Kidney glomerular epithelial cell (primary cell): ENCODE measurements at regions not wholly inside any gene's neighbourhood (a gene's known extent, or its start where the extent isn't known, plus 50 kb on each side); places are given as distances from the start of the nearest gene placed in this dataset.

ENCODE experiments used
- DNase-seq: peaks from one replicate; lab custom pipeline; 2025; lab: John Stamatoyannopoulos, UW

- no peak for DNase-seq
Observed at GRCh38 chr6:150712505-150713252, 113.0 kb downstream of the PLEKHG1 start.

GRCh38 chr6:150713487-150713886, 113.8 kb downstream of the PLEKHG1 start:
- DNase-seq = no peak

GRCh38 chr6:150713931-150714330, 114.2 kb downstream of the PLEKHG1 start:
- DNase-seq = no peak

GRCh38 chr6:150715133-150715532, 115.4 kb downstream of the PLEKHG1 start:
- no peak for DNase-seq

GRCh38 chr6:150717419-150717818, 117.7 kb downstream of the PLEKHG1 start:
- no peak for DNase-seq

GRCh38 chr6:150719099-150719766, 119.5 kb downstream of the PLEKHG1 start:
- no peak for DNase-seq

- no peak for DNase-seq
Observed at GRCh38 chr6:150719831-150720230, 120.1 kb downstream of the PLEKHG1 start.

GRCh38 chr6:150720774-150721233, 121.1 kb downstream of the PLEKHG1 start:
- DNase-seq = peak; percentile 81

- DNase-seq = no peak
Observed at GRCh38 chr6:150721418-150722266, 122.0 kb downstream of the PLEKHG1 start.

GRCh38 chr6:150722614-150723344, 123.1 kb downstream of the PLEKHG1 start:
- no peak for DNase-seq

GRCh38 chr6:150723345-150723658, 123.6 kb downstream of the PLEKHG1 start:
- no peak for DNase-seq

GRCh38 chr6:150723857-150724256, 124.2 kb downstream of the PLEKHG1 start:
- no peak for DNase-seq

- no peak for DNase-seq
Observed at GRCh38 chr6:150725795-150726194, 126.1 kb downstream of the PLEKHG1 start.

- DNase-seq = no peak
Observed at GRCh38 chr6:150729188-150729748, 129.6 kb downstream of the PLEKHG1 start.

GRCh38 chr6:150730801-150731457, 131.2 kb downstream of the PLEKHG1 start:
- no peak for DNase-seq

- no peak for DNase-seq
Observed at GRCh38 chr6:150732765-150733539, 132.6 kb upstream of the MTHFD1L start.

GRCh38 chr6:150733726-150734125, 131.8 kb upstream of the MTHFD1L start:
- DNase-seq = no peak

- peak; percentile 35 for DNase-seq
Observed at GRCh38 chr6:150734235-150734634, 131.3 kb upstream of the MTHFD1L start.

GRCh38 chr6:150735341-150735851, 130.1 kb upstream of the MTHFD1L start:
- no peak for DNase-seq

- DNase-seq = no peak
Observed at GRCh38 chr6:150738092-150738629, 127.3 kb upstream of the MTHFD1L start.
